ENCODE measurements at regions not wholly inside any gene's neighbourhood (a gene's known extent, or its start where the extent isn't known, plus 50 kb on each side); places are given as distances from the start of the nearest gene placed in this dataset.
A peak's percentile ranks its signal among the peaks of the same experiment; 100 is the strongest.

DNA sequence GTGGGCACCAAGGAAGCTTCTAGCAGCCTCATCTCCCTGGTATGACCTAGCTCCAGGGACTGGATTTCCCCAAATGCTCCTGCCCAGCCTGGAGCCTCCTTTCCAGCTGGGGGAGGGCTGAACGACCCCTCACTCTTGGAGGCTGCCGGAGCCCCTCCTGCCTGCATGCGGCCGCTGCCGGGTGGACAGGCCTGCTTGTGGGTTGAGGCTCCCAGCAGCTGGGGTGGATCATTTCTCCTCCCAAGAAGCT, 213.6 kb downstream of the SEC14L1 start:
- no peaks in the 10 kb centered on the region for H3K9me3 ChIP-seq (ENCODE audit: control insufficient read depth in 4 of 4, low read length in 3 of 4)
- TF ChIP-seq SP1 (IDR thresholded peaks at IDR 0.05) (no peak), TAF1 (conservative IDR thresholded peaks at IDR 0.05) (no peak), GABPA (IDR thresholded peaks at IDR 0.05 in 1 of 2, conservative IDR thresholded peaks at IDR 0.05 in 1 of 2) (no peak), FOXA2 (IDR thresholded peaks at IDR 0.05) (no peak)
- TF ChIP-seq, protein P1, sequence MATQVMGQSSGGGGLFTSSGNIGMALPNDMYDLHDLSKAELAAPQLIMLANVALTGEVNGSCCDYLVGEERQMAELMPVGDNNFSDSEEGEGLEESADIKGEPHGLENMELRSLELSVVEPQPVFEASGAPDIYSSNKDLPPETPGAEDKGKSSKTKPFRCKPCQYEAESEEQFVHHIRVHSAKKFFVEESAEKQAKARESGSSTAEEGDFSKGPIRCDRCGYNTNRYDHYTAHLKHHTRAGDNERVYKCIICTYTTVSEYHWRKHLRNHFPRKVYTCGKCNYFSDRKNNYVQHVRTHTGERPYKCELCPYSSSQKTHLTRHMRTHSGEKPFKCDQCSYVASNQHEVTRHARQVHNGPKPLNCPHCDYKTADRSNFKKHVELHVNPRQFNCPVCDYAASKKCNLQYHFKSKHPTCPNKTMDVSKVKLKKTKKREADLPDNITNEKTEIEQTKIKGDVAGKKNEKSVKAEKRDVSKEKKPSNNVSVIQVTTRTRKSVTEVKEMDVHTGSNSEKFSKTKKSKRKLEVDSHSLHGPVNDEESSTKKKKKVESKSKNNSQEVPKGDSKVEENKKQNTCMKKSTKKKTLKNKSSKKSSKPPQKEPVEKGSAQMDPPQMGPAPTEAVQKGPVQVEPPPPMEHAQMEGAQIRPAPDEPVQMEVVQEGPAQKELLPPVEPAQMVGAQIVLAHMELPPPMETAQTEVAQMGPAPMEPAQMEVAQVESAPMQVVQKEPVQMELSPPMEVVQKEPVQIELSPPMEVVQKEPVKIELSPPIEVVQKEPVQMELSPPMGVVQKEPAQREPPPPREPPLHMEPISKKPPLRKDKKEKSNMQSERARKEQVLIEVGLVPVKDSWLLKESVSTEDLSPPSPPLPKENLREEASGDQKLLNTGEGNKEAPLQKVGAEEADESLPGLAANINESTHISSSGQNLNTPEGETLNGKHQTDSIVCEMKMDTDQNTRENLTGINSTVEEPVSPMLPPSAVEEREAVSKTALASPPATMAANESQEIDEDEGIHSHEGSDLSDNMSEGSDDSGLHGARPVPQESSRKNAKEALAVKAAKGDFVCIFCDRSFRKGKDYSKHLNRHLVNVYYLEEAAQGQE (IDR thresholded peaks at IDR 0.05): no peak
- H3K36me3 ChIP-seq (ENCODE audit: control insufficient read depth in 4 of 4, insufficient read depth in 3 of 4, low read depth in 1 of 4, low read length in 3 of 4): no peaks in the 10 kb centered on the region
- WGBS: 68% methylated on average over 5 of the region's 5 CpGs
- peaks cover 10 to 57% (median 41%) of the 10 kb centered on the region in 4 donors for H3K4me1 ChIP-seq (ENCODE audit: control insufficient read depth in 4 of 4, insufficient read depth in 4 of 4, low read length in 3 of 4)
- H3K27ac ChIP-seq (ENCODE audit: low read depth in 1 of 2, low read length in 2 of 2): peak overlapping the region; percentile 55 to 83
- no peaks in the 10 kb centered on the region for H3K27me3 ChIP-seq (ENCODE audit: control insufficient read depth in 4 of 4, insufficient read depth in 4 of 4, low read length in 3 of 4)
- no peak overlapping the region for H3K4me3 ChIP-seq (ENCODE audit: low read depth in 1 of 3, low read length in 3 of 3)
- H3K9ac ChIP-seq (ENCODE audit: low read depth in 1 of 2, low read length in 2 of 2): no peak overlapping the region
- no peak for DNase-seq (ENCODE audit: low spot score)

DNA sequence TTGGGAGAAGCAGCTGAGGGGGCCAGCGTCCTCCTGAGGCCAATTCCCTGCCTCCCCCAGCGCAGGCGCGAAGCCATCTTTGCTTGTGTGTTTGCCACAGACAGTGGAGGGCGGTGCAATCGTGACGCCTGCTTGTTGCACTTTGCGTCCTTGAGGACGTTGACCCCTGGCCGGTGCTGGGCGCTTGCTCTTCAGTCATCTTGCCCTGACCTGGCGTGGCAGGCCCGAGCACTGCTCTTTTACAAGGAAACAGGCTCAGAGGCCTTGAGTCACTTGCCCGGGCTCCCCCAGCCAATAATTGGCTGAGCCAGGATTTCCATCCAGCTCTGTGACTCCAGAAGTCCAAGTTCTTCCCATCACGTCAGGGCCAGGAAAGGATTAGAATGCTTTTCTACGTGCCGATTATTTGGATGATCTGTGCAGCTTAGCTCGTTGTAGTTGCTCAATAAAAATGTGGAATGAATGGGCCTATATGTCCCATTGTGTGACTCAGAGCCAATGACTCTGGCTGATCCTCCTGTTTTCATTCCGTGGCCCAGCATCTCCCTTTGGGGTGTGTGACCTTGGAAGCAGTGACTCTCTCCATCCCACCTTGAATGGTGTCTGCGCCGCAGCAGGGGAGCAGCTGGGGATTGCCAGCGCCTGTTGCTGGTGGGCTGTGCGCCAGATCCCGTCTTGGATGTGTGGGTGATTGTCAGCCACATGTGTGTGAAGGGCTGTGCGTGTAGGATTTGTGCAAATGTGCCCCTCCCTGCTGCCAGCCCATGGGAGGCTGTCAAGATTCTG, 214.1 kb downstream of the SEC14L1 start:
- Histone ChIP-seq H3K4me3 (ENCODE audit: low read depth in 1 of 3, low read length in 3 of 3) (no peak overlapping the region), H3K27me3 (ENCODE audit: control insufficient read depth in 4 of 4, insufficient read depth in 4 of 4, low read length in 3 of 4) (no peaks in the 10 kb centered on the region), H3K27ac (ENCODE audit: low read depth in 1 of 2, low read length in 2 of 2) (peak overlapping the region; percentile 55 to 83), H3K9me3 (ENCODE audit: control insufficient read depth in 4 of 4, low read length in 3 of 4) (no peaks in the 10 kb centered on the region), H3K4me1 (ENCODE audit: control insufficient read depth in 4 of 4, insufficient read depth in 4 of 4, low read length in 3 of 4) (peaks cover 10 to 54% (median 40%) of the 10 kb centered on the region in 4 donors), H3K9ac (ENCODE audit: low read depth in 1 of 2, low read length in 2 of 2) (no peak overlapping the region), H3K36me3 (ENCODE audit: control insufficient read depth in 4 of 4, insufficient read depth in 3 of 4, low read depth in 1 of 4, low read length in 3 of 4) (no peaks in the 10 kb centered on the region)
- no peak for TF ChIP-seq GABPA (IDR thresholded peaks at IDR 0.05 in 1 of 2, conservative IDR thresholded peaks at IDR 0.05 in 1 of 2)
- TF ChIP-seq HNF4A (conservative IDR thresholded peaks at IDR 0.05): peak; percentile 80 to 88
- TF ChIP-seq YY1 (IDR thresholded peaks at IDR 0.05): peak; percentile 93
- no peak for TF ChIP-seq EGR1 (IDR thresholded peaks at IDR 0.05; ENCODE audit: low read depth in 2 of 2)
- TF ChIP-seq SP1 (IDR thresholded peaks at IDR 0.05): peak; percentile 89
- TF ChIP-seq, protein P2, sequence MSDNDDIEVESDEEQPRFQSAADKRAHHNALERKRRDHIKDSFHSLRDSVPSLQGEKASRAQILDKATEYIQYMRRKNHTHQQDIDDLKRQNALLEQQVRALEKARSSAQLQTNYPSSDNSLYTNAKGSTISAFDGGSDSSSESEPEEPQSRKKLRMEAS (IDR thresholded peaks at IDR 0.05): peak; percentile 88
- TF ChIP-seq FOXA2 (IDR thresholded peaks at IDR 0.05): no peak
- peak; percentile 6 for TF ChIP-seq FOXA1 (IDR thresholded peaks at IDR 0.05)
- TF ChIP-seq, protein P1 (IDR thresholded peaks at IDR 0.05): no peak
- peak; percentile 100 for TF ChIP-seq RXRA (IDR thresholded peaks at IDR 0.05)
- peak; percentile 74 to 78 for TF ChIP-seq JUND (IDR thresholded peaks at IDR 0.05)
- TF ChIP-seq, protein P3, sequence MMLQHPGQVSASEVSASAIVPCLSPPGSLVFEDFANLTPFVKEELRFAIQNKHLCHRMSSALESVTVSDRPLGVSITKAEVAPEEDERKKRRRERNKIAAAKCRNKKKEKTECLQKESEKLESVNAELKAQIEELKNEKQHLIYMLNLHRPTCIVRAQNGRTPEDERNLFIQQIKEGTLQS (IDR thresholded peaks at IDR 0.05): peak; percentile 72
- TF ChIP-seq RAD21 (IDR thresholded peaks at IDR 0.05): peak; percentile 52 to 63
- TF ChIP-seq ZBTB33 (IDR thresholded peaks at IDR 0.05): no peak
- TF ChIP-seq HNF4G (IDR thresholded peaks at IDR 0.05): no peak
- TF ChIP-seq, protein P4, sequence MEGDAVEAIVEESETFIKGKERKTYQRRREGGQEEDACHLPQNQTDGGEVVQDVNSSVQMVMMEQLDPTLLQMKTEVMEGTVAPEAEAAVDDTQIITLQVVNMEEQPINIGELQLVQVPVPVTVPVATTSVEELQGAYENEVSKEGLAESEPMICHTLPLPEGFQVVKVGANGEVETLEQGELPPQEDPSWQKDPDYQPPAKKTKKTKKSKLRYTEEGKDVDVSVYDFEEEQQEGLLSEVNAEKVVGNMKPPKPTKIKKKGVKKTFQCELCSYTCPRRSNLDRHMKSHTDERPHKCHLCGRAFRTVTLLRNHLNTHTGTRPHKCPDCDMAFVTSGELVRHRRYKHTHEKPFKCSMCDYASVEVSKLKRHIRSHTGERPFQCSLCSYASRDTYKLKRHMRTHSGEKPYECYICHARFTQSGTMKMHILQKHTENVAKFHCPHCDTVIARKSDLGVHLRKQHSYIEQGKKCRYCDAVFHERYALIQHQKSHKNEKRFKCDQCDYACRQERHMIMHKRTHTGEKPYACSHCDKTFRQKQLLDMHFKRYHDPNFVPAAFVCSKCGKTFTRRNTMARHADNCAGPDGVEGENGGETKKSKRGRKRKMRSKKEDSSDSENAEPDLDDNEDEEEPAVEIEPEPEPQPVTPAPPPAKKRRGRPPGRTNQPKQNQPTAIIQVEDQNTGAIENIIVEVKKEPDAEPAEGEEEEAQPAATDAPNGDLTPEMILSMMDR (IDR thresholded peaks at IDR 0.05; ENCODE audit: low read depth, low read length, missing input control): no peak
- TF ChIP-seq TAF1 (conservative IDR thresholded peaks at IDR 0.05): no peak
- peak; percentile 96 for TF ChIP-seq NR2F2 (IDR thresholded peaks at IDR 0.05)
- peak; percentile 72 for DNase-seq (ENCODE audit: low spot score)
- WGBS: 39% methylated on average over 25 of the region's 25 CpGs

Measured in liver (tissue), 8 donors.